ENCODE measurements at regions not wholly inside any gene's neighbourhood (a gene's known extent, or its start where the extent isn't known, plus 50 kb on each side); places are given as distances from the start of the nearest gene placed in this dataset.

- H3F3A ChIP-seq (ENCODE audit: insufficient read depth, low read length, poor library complexity, severe bottlenecking): no peaks in the 10 kb centered on the region
- no peak overlapping the region for H3K27ac ChIP-seq (ENCODE audit: low read length)
- H2AFZ ChIP-seq (ENCODE audit: low read depth, low read length): no peak overlapping the region
- no peaks in the 10 kb centered on the region for H3K36me3 ChIP-seq (ENCODE audit: insufficient read depth, low read length)
- TF ChIP-seq RAD21 (conservative IDR thresholded peaks at IDR 0.05): no peak
- H3K79me2 ChIP-seq (replicated peaks; ENCODE audit: insufficient read depth, low read length): no peaks in the 10 kb centered on the region
- H3K9me2 ChIP-seq (ENCODE audit: insufficient read depth, low read length): no peaks in the 10 kb centered on the region
- H3K4me2 ChIP-seq (ENCODE audit: low read length): no peak overlapping the region
- H3K9me3 ChIP-seq (ENCODE audit: low read length): no peaks in the 10 kb centered on the region
- no peaks in the 10 kb centered on the region for H4K20me1 ChIP-seq (ENCODE audit: insufficient read depth)
- no peak overlapping the region for H3K9ac ChIP-seq (ENCODE audit: low read length)
- H3K4me3 ChIP-seq (ENCODE audit: low read length): no peak overlapping the region
- no peaks in the 10 kb centered on the region for H3K27me3 ChIP-seq (ENCODE audit: insufficient read depth, low read depth, low read length)
Measured at GRCh38 chr6:79847426-79847825, 99.9 kb downstream of the ELOVL4 start.

- H3K9me3 ChIP-seq (ENCODE audit: low read length): no peaks in the 10 kb centered on the region
- H3K36me3 ChIP-seq (ENCODE audit: insufficient read depth, low read length): no peaks in the 10 kb centered on the region
- no peaks in the 10 kb centered on the region for H3K79me2 ChIP-seq (replicated peaks; ENCODE audit: insufficient read depth, low read length)
- no peaks in the 10 kb centered on the region for H3K9me2 ChIP-seq (ENCODE audit: insufficient read depth, low read length)
- no peaks in the 10 kb centered on the region for H4K20me1 ChIP-seq (ENCODE audit: insufficient read depth)
- no peak overlapping the region for H3K27ac ChIP-seq (ENCODE audit: low read length)
- no peak overlapping the region for H3K4me2 ChIP-seq (ENCODE audit: low read length)
- no peaks in the 10 kb centered on the region for H3K27me3 ChIP-seq (ENCODE audit: insufficient read depth, low read depth, low read length)
- H3K4me3 ChIP-seq (ENCODE audit: low read length): no peak overlapping the region
- H3K9ac ChIP-seq (ENCODE audit: low read length): no peak overlapping the region
- no peaks in the 10 kb centered on the region for H3F3A ChIP-seq (ENCODE audit: insufficient read depth, low read length, poor library complexity, severe bottlenecking)
- TF ChIP-seq MXI1 (conservative IDR thresholded peaks at IDR 0.05; ENCODE audit: poor library complexity, severe bottlenecking) (no peak), RAD21 (conservative IDR thresholded peaks at IDR 0.05) (no peak), EP300 (conservative IDR thresholded peaks at IDR 0.05; ENCODE audit: poor library complexity, severe bottlenecking) (no peak), SMC3 (conservative IDR thresholded peaks at IDR 0.05; ENCODE audit: poor library complexity) (no peak), CTCF (IDR thresholded peaks at IDR 0.05; ENCODE audit: poor library complexity, severe bottlenecking) (no peak), TAF1 (IDR thresholded peaks at IDR 0.05; ENCODE audit: low read depth) (no peak), EZH2 (IDR thresholded peaks at IDR 0.05; ENCODE audit: borderline replicate concordance, insufficient read depth, low read length, poor library complexity, severe bottlenecking) (no peak), REST (IDR thresholded peaks at IDR 0.05; ENCODE audit: borderline replicate concordance) (no peak), POLR2AphosphoS5 (IDR thresholded peaks at IDR 0.05) (no peak)
- H2AFZ ChIP-seq (ENCODE audit: low read depth, low read length): no peak overlapping the region
Measured at GRCh38 chr6:79842376-79843040, 104.8 kb downstream of the ELOVL4 start.

All from neural cell (in vitro differentiated cells).